H1 (cell line): ENCODE measurements at regions not wholly inside any gene's neighbourhood (a gene's known extent, or its start where the extent isn't known, plus 50 kb on each side); places are given as distances from the start of the nearest gene placed in this dataset.

ENCODE experiments used
- CTCF ChIA-PET: fragments of 300-600 bp; sonication (Branson Sonifier 250); formaldehyde crosslinking; loops from one replicate; lab custom pipeline; 2021; ENCODE audit not compliant: partially characterized antibody; lab: Charles Lee
- POLR2A ChIA-PET: fragments of 300-600 bp; sonication (Branson Sonifier 250); formaldehyde crosslinking; loops from one replicate; lab custom pipeline; 2021; ENCODE audit warnings: inconsistent platforms; ENCODE audit not compliant: partially characterized antibody; lab: Charles Lee
- DNase-seq, 2 experiments: peaks; one replicate each; pipeline versions ENCODE4 v3.0.0 to v3.0.0-alpha.2; 2010 to 2022; ENCODE audit warnings: low spot score in 2 of 2, low read depth in 1 of 2, mixed read lengths in 1 of 2
- FAIRE-seq: peaks from 2 replicates; lab custom pipeline; 2011; peaks lifted over from hg19 to GRCh38; lab: Jason Lieb, UNC
- H2AFZ ChIP-seq: 2 replicates; pipeline ENCODE4 v1.8.1; 2012; ENCODE audit warnings: low read length, inconsistent platforms
- H2AK5ac ChIP-seq: 2 replicates; pipeline ENCODE4 v1.6.1; 2013; ENCODE audit warnings: low read depth, low read length
- H2BK120ac ChIP-seq: replicated peaks from 2 replicates; pipeline ENCODE3; 2013; ENCODE audit warnings: low read depth, low read length, inconsistent platforms
- H2BK12ac ChIP-seq: 2 replicates; pipeline ENCODE4 v1.6.1; 2013; ENCODE audit warnings: low read depth, low read length
- H2BK15ac ChIP-seq: 2 replicates; pipeline ENCODE4 v1.6.1; 2013; ENCODE audit warnings: low read length
- H2BK20ac ChIP-seq: 2 replicates; pipeline ENCODE4 v1.6.1; 2013; ENCODE audit warnings: low read length
- H2BK5ac ChIP-seq: 2 replicates; pipeline ENCODE4 v1.6.1; 2013; ENCODE audit warnings: low read depth, low read length
- H3K14ac ChIP-seq: 2 replicates; pipeline ENCODE4 v1.6.1; 2013; ENCODE audit warnings: inconsistent platforms; ENCODE audit not compliant: insufficient read length
- H3K18ac ChIP-seq: 2 replicates; pipeline ENCODE4 v1.6.1; 2013; ENCODE audit warnings: low read length; ENCODE audit errors: extremely low read depth
- H3K23ac ChIP-seq: 2 replicates; pipeline ENCODE4 v1.6.1; 2013; ENCODE audit warnings: inconsistent platforms; ENCODE audit not compliant: insufficient read length
- H3K23me2 ChIP-seq: 2 replicates; pipeline ENCODE4 v1.6.1; 2013; ENCODE audit warnings: low read depth, low read length
- H3K27ac ChIP-seq: 2 replicates; pipeline ENCODE4 v1.6.1; 2011; ENCODE audit warnings: low read depth, low read length, inconsistent platforms
- H3K27me3 ChIP-seq, 4 experiments: replicated peaks in 1 of 4; 1 replicate in 1 of 4; 2 replicates in 3 of 4; pipeline versions ENCODE4 v1.6.1 to v1.8.1; 2011 to 2013; ENCODE audit warnings: low read length in 3 of 4, mild to moderate bottlenecking in 3 of 4, inconsistent platforms in 2 of 4, mixed read lengths in 2 of 4, moderate library complexity in 1 of 4; ENCODE audit not compliant: control insufficient read depth in 3 of 4, insufficient read depth in 3 of 4; ENCODE audit errors: extremely low read depth in 1 of 4
- H3K36me3 ChIP-seq, 4 experiments: 2 replicates each; pipeline versions ENCODE4 v1.6.1 to v1.8.1; 2011 to 2013; ENCODE audit warnings: mild to moderate bottlenecking in 4 of 4, low read length in 3 of 4, moderate library complexity in 2 of 4, control low read depth in 1 of 4, inconsistent platforms in 1 of 4; ENCODE audit not compliant: insufficient read depth in 4 of 4, control insufficient read depth in 2 of 4
- H3K4ac ChIP-seq: replicated peaks from 2 replicates; pipeline ENCODE3; 2013; ENCODE audit warnings: low read length, low read depth, mixed read lengths, inconsistent platforms; ENCODE audit not compliant: insufficient read length
- H3K4me1 ChIP-seq, 4 experiments: replicated peaks in 1 of 4; 1 replicate in 1 of 4; 2 replicates in 3 of 4; pipeline versions ENCODE4 v1.6.1 to v1.8.1; 2011 to 2013; ENCODE audit warnings: low read length in 3 of 4, inconsistent platforms in 2 of 4, mixed read lengths in 1 of 4; ENCODE audit not compliant: insufficient read depth in 4 of 4, control insufficient read depth in 3 of 4
- H3K4me2 ChIP-seq, 2 experiments: 2 replicates each; pipeline versions ENCODE4 v1.6.1 to v1.8.1; 2011 to 2013; ENCODE audit warnings: low read depth in 2 of 2, low read length in 2 of 2, control low read depth in 1 of 2, inconsistent platforms in 1 of 2, mild to moderate bottlenecking in 1 of 2; ENCODE audit not compliant: insufficient read depth in 1 of 2
- H3K4me3 ChIP-seq, 4 experiments: fragments of 200-600, 300-600 bp in 1 of 4; sonication (generic), shearing (Covaris generic), sonication (Bioruptor Twin) in 1 of 4; 2 replicates each; pipeline versions ENCODE4 v1.5.1 to v1.8.1; 2011 to 2016; ENCODE audit warnings: low read length in 4 of 4, low read depth in 3 of 4, control low read depth in 2 of 4, inconsistent platforms in 2 of 4, mild to moderate bottlenecking in 2 of 4, mixed read lengths in 1 of 4, moderate library complexity in 1 of 4; ENCODE audit not compliant: insufficient read depth in 2 of 4; ENCODE audit errors: extremely low read depth in 1 of 4
- H3K56ac ChIP-seq: replicated peaks from 2 replicates; pipeline ENCODE3; 2013; ENCODE audit warnings: low read depth, mild to moderate bottlenecking, mixed read lengths, low read length, inconsistent platforms; ENCODE audit not compliant: insufficient read length
- H3K79me1 ChIP-seq: 2 replicates; pipeline ENCODE4 v1.6.1; 2013; ENCODE audit warnings: low read depth, low read length, control low read depth
- H3K79me2 ChIP-seq, 2 experiments: 2 replicates each; pipeline versions ENCODE4 v1.6.1 to v1.8.1; 2012 to 2013; ENCODE audit warnings: low read length in 2 of 2, mild to moderate bottlenecking in 2 of 2, inconsistent platforms in 1 of 2; ENCODE audit not compliant: insufficient read depth in 2 of 2, control insufficient read depth in 1 of 2
- H3K9ac ChIP-seq, 4 experiments: replicated peaks in 1 of 4; 1 replicate in 1 of 4; 2 replicates in 3 of 4; pipeline versions ENCODE4 v1.6.1 to v1.8.1; 2011 to 2013; ENCODE audit warnings: low read depth in 3 of 4, low read length in 3 of 4, control low read depth in 2 of 4, mild to moderate bottlenecking in 2 of 4, moderate library complexity in 2 of 4, inconsistent platforms in 1 of 4; ENCODE audit errors: extremely low read depth in 1 of 4
- H3K9me3 ChIP-seq, 2 experiments: 2 replicates each; pipeline versions ENCODE4 v1.6.1 to v1.8.1; 2012 to 2013; ENCODE audit warnings: mild to moderate bottlenecking in 2 of 2, moderate library complexity in 2 of 2, control low read depth in 1 of 2, inconsistent platforms in 1 of 2, low read depth in 1 of 2, low read length in 1 of 2, mixed read lengths in 1 of 2; ENCODE audit not compliant: insufficient read depth in 2 of 2
- H4K20me1 ChIP-seq, 2 experiments: replicated peaks in 1 of 2; 2 replicates each; pipeline versions ENCODE3 to v1.8.1; 2011 to 2013; ENCODE audit warnings: inconsistent platforms in 2 of 2, low read length in 2 of 2, mild to moderate bottlenecking in 1 of 2; ENCODE audit not compliant: insufficient read depth in 2 of 2, control insufficient read depth in 1 of 2
- H4K5ac ChIP-seq: 2 replicates; pipeline ENCODE4 v1.6.1; 2013; ENCODE audit warnings: low read length, low read depth, mixed read lengths, inconsistent platforms; ENCODE audit not compliant: insufficient read length
- H4K8ac ChIP-seq: 2 replicates; pipeline ENCODE4 v1.8.0; 2013; ENCODE audit warnings: mild to moderate bottlenecking, moderate library complexity, low read length, inconsistent platforms; ENCODE audit not compliant: insufficient read depth; ENCODE audit errors: extremely low read depth
- H4K91ac ChIP-seq: replicated peaks from 2 replicates; pipeline ENCODE3; 2013; ENCODE audit warnings: low read length, mixed read lengths, inconsistent platforms; ENCODE audit not compliant: insufficient read length
- WGBS, 2 experiments: shearing (Covaris generic) in 1 of 2; methylation state at CpG; one replicate each; pipeline versions ENCODE4 v1.1.6 to v1.1.7; 2013 to 2015; ENCODE audit warnings: low lambda C conversion rate in 2 of 2, mixed read lengths in 2 of 2, inconsistent platforms in 1 of 2, low coverage in 1 of 2, missing lambda C conversion rate in 1 of 2; ENCODE audit not compliant: insufficient replicate concordance in 2 of 2, insufficient coverage in 1 of 2, insufficient read length in 1 of 2; ENCODE audit errors: extremely low coverage in 1 of 2, missing lambda C conversion rate in 1 of 2; 5-methylcytosine and 5-hydroxymethylcytosine counted together

GRCh38 chr6:30818391-30818841, 65.9 kb upstream of the DDR1 start:
- Histone ChIP-seq H3K4me3 (no peak overlapping the region), H4K20me1 (no peaks in the 10 kb centered on the region), H2AK5ac (no peak overlapping the region), H3K36me3 (no peaks in the 10 kb centered on the region), H2BK120ac (no peak overlapping the region), H3K23me2 (no peaks in the 10 kb centered on the region), H4K5ac (no peak overlapping the region), H2BK5ac (no peak overlapping the region), H2AFZ (no peak overlapping the region), H3K4me1 (peaks cover 0 to 3% (median 0%) of the 10 kb centered on the region in 4 experiments; a peak in 1 of 7 replicates), H4K91ac (no peak overlapping the region), H2BK15ac (no peak overlapping the region), H3K27ac (no peak overlapping the region), H3K14ac (no peak overlapping the region), H4K8ac (no peak overlapping the region), H2BK20ac (no peak overlapping the region), H3K4ac (no peak overlapping the region), H3K79me1 (no peaks in the 10 kb centered on the region), H3K56ac (no peak overlapping the region), H3K23ac (no peak overlapping the region), H3K4me2 (no peak overlapping the region), H2BK12ac (no peak overlapping the region), H3K79me2 (no peaks in the 10 kb centered on the region), H3K18ac (no peak overlapping the region), H3K9ac (no peak overlapping the region), H3K9me3 (no peaks in the 10 kb centered on the region), H3K27me3 (no peaks in the 10 kb centered on the region)
- WGBS, 2 experiments, result 86% methylated on average over 4 of the region's 4 CpGs; no CpG with 5 or more reads in 1 of the 2 experiments
- ChIA-PET CTCF (interaction anchor here (0.6 to 18.4 kb wide), 6 partner anchors 10 to 319 kb away, joined by 3 to 220 read pairs (median 5); no protein-coding TSS in a partner anchor), POLR2A (interaction anchor here (0.7 to 1.1 kb wide), 2 partner anchors 74 to 250 kb away, joined by 3 to 4 read pairs; partner anchors contain the start of gene IER3)
- DNase-seq (no peak), FAIRE-seq (no peak)
